NB4 (cell line): ENCODE measurements at regions not wholly inside any gene's neighbourhood (a gene's known extent, or its start where the extent isn't known, plus 50 kb on each side); places are given as distances from the start of the nearest gene placed in this dataset.

ENCODE experiments used
- MYC ChIP-seq: IDR thresholded peaks from 2 replicates; pipeline ENCODE4 v1.6.1; 2011; ENCODE audit warnings: low read depth, low read length
- POLR2A ChIP-seq: IDR thresholded peaks from 2 replicates; pipeline ENCODE4 v1.6.1; 2011; ENCODE audit warnings: mild to moderate bottlenecking; ENCODE audit not compliant: insufficient read length; ENCODE audit errors: extremely low read depth
- TF ChIP-seq, protein P1 (sequence below): IDR thresholded peaks from one replicate; pipeline ENCODE4 v1.5.1; 2012; ENCODE audit warnings: low read depth, low read length
- TF ChIP-seq, protein P2 (sequence below): IDR thresholded peaks from 2 replicates; pipeline ENCODE4 v1.6.1; 2011; ENCODE audit warnings: low read depth, low read length

DNA sequence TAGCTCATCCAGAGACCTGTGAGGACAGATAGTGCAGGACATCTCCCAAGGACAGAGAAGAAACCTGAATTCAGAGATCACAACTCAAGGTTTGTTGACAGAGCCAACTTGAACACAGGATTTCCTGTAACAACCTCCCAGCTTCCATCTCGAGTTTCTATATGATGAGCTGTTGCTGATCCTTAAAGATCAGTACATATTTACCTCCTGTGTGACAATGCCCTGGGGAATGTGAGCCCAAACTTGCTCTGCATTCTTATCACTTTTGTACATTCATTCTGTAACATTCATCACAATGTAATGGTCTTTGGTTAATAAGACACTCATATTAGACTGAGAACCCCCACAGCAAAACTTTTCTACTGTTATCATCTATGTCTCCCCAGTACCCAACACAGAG, 468.6 kb downstream of the XPNPEP1 start:
- TF ChIP-seq, protein P1, sequence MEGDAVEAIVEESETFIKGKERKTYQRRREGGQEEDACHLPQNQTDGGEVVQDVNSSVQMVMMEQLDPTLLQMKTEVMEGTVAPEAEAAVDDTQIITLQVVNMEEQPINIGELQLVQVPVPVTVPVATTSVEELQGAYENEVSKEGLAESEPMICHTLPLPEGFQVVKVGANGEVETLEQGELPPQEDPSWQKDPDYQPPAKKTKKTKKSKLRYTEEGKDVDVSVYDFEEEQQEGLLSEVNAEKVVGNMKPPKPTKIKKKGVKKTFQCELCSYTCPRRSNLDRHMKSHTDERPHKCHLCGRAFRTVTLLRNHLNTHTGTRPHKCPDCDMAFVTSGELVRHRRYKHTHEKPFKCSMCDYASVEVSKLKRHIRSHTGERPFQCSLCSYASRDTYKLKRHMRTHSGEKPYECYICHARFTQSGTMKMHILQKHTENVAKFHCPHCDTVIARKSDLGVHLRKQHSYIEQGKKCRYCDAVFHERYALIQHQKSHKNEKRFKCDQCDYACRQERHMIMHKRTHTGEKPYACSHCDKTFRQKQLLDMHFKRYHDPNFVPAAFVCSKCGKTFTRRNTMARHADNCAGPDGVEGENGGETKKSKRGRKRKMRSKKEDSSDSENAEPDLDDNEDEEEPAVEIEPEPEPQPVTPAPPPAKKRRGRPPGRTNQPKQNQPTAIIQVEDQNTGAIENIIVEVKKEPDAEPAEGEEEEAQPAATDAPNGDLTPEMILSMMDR = no peak
- no peak for TF ChIP-seq POLR2A
- TF ChIP-seq, protein P2, sequence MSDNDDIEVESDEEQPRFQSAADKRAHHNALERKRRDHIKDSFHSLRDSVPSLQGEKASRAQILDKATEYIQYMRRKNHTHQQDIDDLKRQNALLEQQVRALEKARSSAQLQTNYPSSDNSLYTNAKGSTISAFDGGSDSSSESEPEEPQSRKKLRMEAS = no peak
- TF ChIP-seq MYC = no peak
